ENCODE measurements at regions not wholly inside any gene's neighbourhood (a gene's known extent, or its start where the extent isn't known, plus 50 kb on each side); places are given as distances from the start of the nearest gene placed in this dataset.

GRCh38 chr4:11051181-11051580 lies 366.6 kb upstream of the CLNK start:
- TF ChIP-seq CTCF (IDR thresholded peaks at IDR 0.05; ENCODE audit: borderline replicate concordance, extremely low read depth, insufficient read depth) = no peak
- no peak for FAIRE-seq
- intact Hi-C loops (cut with DNase I) = no loop called here
- no peak for DNase-seq
- H3K9ac ChIP-seq (ENCODE audit: low read length in 3 of 3) = no peak overlapping the region
- no peak overlapping the region for H3K27ac ChIP-seq (ENCODE audit: low read depth in 2 of 2, low read length in 2 of 2)
- H3K4me1 ChIP-seq (ENCODE audit: control insufficient read depth in 2 of 3, insufficient read depth in 2 of 3, low read depth in 1 of 3, low read length in 3 of 3) = no peaks in the 10 kb centered on the region
- H3K4me3 ChIP-seq (ENCODE audit: low read length in 3 of 3) = no peak overlapping the region
- H3K9me3 ChIP-seq (ENCODE audit: control insufficient read depth in 2 of 3, insufficient read depth in 1 of 3, low read length in 3 of 3) = no peaks in the 10 kb centered on the region
- H3K27me3 ChIP-seq (ENCODE audit: control insufficient read depth, insufficient read depth, low read length) = no peaks in the 10 kb centered on the region
- no peaks in the 10 kb centered on the region for H3K36me3 ChIP-seq (ENCODE audit: control insufficient read depth in 2 of 3, insufficient read depth in 3 of 3, low read length in 3 of 3)

- H3K36me3 ChIP-seq (ENCODE audit: control insufficient read depth in 2 of 3, insufficient read depth in 3 of 3, low read length in 3 of 3) = no peaks in the 10 kb centered on the region
- H3K27ac ChIP-seq (ENCODE audit: low read depth in 2 of 2, low read length in 2 of 2) = no peak overlapping the region
- H3K4me3 ChIP-seq (ENCODE audit: low read length in 3 of 3) = no peak overlapping the region
- no peak overlapping the region for H3K9ac ChIP-seq (ENCODE audit: low read length in 3 of 3)
- FAIRE-seq = no peak
- H3K9me3 ChIP-seq (ENCODE audit: control insufficient read depth in 2 of 3, insufficient read depth in 1 of 3, low read length in 3 of 3) = no peaks in the 10 kb centered on the region
- H3K4me1 ChIP-seq (ENCODE audit: control insufficient read depth in 2 of 3, insufficient read depth in 2 of 3, low read depth in 1 of 3, low read length in 3 of 3) = no peaks in the 10 kb centered on the region
- DNase-seq = no peak
- no peaks in the 10 kb centered on the region for H3K27me3 ChIP-seq (ENCODE audit: control insufficient read depth, insufficient read depth, low read length)
- intact Hi-C loops (cut with DNase I) = no loop called here
- TF ChIP-seq CTCF (IDR thresholded peaks at IDR 0.05; ENCODE audit: borderline replicate concordance, extremely low read depth, insufficient read depth) = no peak
Measured at GRCh38 chr4:11050766-11051165, 366.2 kb upstream of the CLNK start.

DNA sequence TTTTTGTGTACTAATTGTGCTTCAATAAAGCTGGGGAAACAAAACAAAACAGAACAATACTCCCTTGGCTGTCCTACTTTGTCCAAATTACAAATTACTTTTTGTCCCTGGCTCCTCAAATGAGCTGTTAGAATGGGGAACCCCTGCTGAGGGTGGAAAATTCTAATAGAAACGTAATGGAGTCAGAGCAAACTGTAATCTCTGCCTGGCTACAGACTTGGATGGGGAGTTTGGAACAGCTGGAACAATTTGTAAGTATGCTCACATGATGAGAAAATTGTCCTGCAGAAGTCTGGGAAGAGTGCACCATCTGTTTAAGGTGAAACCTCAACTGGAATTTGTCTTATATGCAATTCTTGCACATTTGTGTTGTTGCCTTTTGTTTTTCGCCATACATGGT lies 364.4 kb upstream of the CLNK start:
- H3K4me3 ChIP-seq (ENCODE audit: low read length in 3 of 3) = no peak overlapping the region
- no peak overlapping the region for H3K9ac ChIP-seq (ENCODE audit: low read length in 3 of 3)
- no peaks in the 10 kb centered on the region for H3K4me1 ChIP-seq (ENCODE audit: control insufficient read depth in 2 of 3, insufficient read depth in 2 of 3, low read depth in 1 of 3, low read length in 3 of 3)
- no peaks in the 10 kb centered on the region for H3K9me3 ChIP-seq (ENCODE audit: control insufficient read depth in 2 of 3, insufficient read depth in 1 of 3, low read length in 3 of 3)
- H3K27me3 ChIP-seq (ENCODE audit: control insufficient read depth, insufficient read depth, low read length) = no peaks in the 10 kb centered on the region
- intact Hi-C loops (cut with DNase I) = no loop called here
- no peak overlapping the region for H3K27ac ChIP-seq (ENCODE audit: low read depth in 2 of 2, low read length in 2 of 2)
- FAIRE-seq (no peak), DNase-seq (no peak)
- TF ChIP-seq CTCF (IDR thresholded peaks at IDR 0.05; ENCODE audit: borderline replicate concordance, extremely low read depth, insufficient read depth) = no peak
- H3K36me3 ChIP-seq (ENCODE audit: control insufficient read depth in 2 of 3, insufficient read depth in 3 of 3, low read length in 3 of 3) = no peaks in the 10 kb centered on the region

GRCh38 chr4:11042760-11043159 lies 358.2 kb upstream of the CLNK start:
- TF ChIP-seq CTCF (IDR thresholded peaks at IDR 0.05; ENCODE audit: borderline replicate concordance, extremely low read depth, insufficient read depth) = no peak
- DNase-seq (no peak), FAIRE-seq (no peak)
- H3K4me1 ChIP-seq (ENCODE audit: control insufficient read depth in 2 of 3, insufficient read depth in 2 of 3, low read depth in 1 of 3, low read length in 3 of 3) = no peaks in the 10 kb centered on the region
- H3K4me3 ChIP-seq (ENCODE audit: low read length in 3 of 3) = no peak overlapping the region
- no peaks in the 10 kb centered on the region for H3K27me3 ChIP-seq (ENCODE audit: control insufficient read depth, insufficient read depth, low read length)
- no peak overlapping the region for H3K27ac ChIP-seq (ENCODE audit: low read depth in 2 of 2, low read length in 2 of 2)
- no peaks in the 10 kb centered on the region for H3K36me3 ChIP-seq (ENCODE audit: control insufficient read depth in 2 of 3, insufficient read depth in 3 of 3, low read length in 3 of 3)
- H3K9ac ChIP-seq (ENCODE audit: low read length in 3 of 3) = no peak overlapping the region
- intact Hi-C loops (cut with DNase I) = no loop called here
- no peaks in the 10 kb centered on the region for H3K9me3 ChIP-seq (ENCODE audit: control insufficient read depth in 2 of 3, insufficient read depth in 1 of 3, low read length in 3 of 3)

Data from kidney (tissue), 13 donors.